ENCODE measurements at regions not wholly inside any gene's neighbourhood (a gene's known extent, or its start where the extent isn't known, plus 50 kb on each side); places are given as distances from the start of the nearest gene placed in this dataset.
A peak's percentile ranks its signal among the peaks of the same experiment; 100 is the strongest.
"Not testable (repeated sequence)": the region's sequence is repeated elsewhere in the genome, so short reads cannot be mapped to it uniquely, and the experiment has no call there.

DNA sequence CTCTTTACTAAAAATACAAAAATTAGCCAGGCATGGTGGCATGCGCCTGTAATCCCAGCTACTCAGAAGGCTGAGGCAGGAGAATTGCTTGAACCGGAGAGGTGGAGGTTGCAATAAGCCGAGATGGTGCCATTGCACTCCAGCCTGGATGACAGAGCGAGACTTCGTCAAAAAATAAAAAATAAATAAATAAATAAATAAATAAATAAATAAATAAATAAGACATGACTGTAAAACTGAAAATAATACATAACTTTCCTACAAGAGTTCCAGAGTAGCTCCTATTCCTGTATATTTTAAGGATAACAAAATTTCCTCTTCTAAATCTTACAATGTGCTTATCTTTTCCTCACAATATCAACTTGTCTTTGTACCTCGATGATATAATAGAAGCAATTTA is 549.4 kb downstream of the TRAM1L1 start:
- DNase-seq: not testable (repeated sequence)

DNA sequence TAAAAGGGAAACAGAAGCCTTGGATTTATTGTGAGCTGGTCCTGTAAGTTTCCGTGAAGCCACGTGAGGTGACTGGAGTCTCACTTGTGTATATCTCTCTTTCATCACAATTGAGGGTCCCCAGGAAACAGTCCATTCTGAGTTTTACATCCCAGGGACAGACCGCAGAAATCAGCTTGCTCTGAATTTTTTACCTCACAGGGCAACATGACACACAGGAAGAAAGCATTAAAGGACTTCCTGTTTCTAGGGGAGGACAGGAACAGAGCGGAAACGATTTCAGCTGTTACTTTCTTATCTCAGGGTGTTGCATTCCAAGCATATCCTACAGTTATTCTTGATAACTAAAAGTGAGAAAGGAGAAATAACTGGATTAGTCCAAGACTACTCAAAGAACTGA is 553.5 kb downstream of the TRAM1L1 start:
- DNase-seq: peak; percentile 61

DNA sequence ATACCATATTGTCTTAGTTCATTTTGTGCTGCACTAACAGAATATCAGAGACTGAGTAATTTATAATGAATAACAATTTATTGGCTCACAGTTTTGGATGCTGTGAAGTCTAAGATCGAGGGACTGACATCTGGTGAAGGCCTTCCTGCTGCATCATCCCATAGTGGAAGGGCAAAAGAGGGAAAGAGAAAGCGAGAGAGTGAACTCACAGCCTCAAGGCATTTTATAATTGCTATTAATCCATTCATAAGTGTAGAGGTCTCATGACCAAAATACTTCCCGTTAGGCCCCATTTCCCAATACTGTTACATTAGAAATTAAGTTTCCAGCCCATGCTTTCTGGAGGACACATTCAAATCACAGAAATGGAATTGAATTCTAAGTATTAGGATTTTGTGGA is 554.4 kb downstream of the TRAM1L1 start:
- no peak for DNase-seq

DNA sequence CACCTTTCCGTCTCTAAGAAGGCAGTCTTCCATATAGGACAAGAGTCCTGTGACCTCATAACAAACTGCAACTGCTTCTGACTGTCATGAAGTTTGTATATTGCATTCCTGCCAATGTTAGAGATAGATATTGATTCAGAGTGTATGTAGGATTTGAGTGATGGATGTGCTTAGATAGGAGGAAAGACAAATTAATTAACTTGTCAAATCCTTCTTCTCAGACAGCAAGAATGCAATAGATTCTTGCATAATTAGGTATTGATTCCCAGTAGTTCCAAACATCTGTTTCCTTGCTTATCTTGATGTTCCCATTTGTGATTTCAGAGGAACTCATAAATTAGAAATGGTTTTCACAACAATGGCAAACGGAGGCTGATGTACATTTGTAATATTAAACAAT is 555.3 kb downstream of the TRAM1L1 start:
- DNase-seq: no peak

DNA sequence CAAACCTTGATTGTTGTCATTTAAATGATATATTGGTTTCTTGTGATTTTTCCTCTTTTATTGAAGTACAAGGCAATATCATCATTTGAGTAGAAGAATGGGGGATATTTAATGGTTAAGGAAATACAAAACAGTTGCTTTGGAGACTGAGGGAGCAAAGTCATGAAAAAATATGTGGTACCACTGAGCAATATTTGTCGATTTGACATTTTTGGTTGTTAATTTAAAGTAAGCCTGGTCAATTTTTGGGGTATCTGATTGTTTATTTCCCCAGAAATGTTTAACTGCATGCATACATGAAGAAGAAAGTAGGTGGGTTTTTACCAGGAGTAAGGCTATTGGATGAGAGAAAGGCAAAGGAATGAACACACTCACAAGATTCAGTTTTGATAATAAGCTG is 556.2 kb downstream of the TRAM1L1 start:
- no peak for DNase-seq

DNA sequence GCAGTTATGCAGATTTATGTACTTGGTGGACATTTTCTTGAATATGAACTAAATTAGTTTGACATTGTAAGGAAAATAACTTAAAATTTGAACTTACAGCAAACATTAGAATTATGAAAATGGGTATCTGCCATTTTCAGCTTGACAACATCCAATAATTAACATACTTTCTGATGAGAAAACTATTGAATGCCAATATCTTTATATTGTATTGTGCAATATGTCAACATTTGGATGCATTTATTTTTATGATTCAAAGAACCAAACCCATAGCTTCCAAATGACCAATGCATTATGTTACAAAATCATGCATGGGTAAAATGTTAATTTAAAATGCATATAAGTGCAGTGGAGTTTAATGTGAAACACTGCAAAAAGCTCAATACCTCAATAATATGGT is 562.5 kb downstream of the TRAM1L1 start:
- DNase-seq: no peak

DNA sequence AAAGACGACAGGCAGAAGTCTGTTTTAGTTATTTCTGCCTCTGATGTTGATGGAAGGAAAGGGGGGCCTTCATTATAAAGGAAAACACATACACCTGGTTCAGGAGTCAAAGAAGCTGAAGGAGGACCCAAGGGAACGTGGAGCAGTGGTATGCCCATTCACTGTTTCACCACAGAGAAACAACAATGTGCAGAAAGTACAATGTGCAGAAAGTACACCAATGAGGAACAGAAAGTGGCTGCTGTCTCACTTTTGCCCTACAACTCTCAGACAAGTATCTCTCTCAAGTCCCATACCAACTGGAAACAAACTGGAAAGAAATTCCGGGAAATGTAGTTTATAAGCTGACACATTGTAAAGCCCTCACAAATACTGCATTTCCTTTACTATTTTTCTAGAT is 564.5 kb downstream of the TRAM1L1 start:
- no peak for DNase-seq

DNA sequence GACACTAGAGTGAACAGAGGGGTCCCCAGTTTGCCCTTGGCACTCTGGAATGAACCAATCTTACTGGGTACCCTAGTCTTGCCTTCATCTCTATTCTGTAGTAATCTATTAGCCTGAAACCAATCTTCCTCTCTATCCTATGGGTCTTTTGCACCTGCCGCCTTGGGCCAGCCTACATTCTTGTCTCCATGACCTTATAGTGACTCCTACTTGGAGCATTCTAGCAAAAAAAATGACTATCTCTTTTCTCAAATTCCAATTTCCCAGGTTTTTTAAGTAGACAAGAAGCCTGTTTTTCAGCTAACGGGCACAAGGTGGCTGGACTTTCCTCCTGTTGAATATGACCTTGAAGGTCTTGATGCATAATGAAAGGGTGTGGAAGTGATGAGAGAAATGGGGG is 568.7 kb downstream of the TRAM1L1 start:
- no peak for DNase-seq

DNA sequence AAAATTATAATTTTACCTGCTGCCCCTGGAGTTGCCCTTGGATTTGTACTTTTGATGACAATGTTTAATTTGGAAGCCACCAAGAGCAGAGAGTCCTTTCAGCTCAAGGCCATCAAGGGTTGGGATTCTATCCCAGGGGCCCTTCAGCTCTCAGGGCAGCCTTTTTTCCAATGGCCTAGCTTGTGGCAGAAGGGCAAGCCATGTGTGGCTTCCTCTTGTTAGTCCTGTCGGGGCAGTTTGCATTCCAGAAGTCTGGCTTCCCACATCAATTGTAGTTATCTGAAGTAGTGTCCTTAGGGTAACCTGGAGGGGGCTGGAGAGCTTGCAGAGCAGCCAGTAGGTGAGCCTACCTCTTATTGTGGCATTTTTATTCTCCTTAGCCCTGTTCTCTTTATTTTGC is 569.4 kb downstream of the TRAM1L1 start:
- DNase-seq: no peak

DNA sequence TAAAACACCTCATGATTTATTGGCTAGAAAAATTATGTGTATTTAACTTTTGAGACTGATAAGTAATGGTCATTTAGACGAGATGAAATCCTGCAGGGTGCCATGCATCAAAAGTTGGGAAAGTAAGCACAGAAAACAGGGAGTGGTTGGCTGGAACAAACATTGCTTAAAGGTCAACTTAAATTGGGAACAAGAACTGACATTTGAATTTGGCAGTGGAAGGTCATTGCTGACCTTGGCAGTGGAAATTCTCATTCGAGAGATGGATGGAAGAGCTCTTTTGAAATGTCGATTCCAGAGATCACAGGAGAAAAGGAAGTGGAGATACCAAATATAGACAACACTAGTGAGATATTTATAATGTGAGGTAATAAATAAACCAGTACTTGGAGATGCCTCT is 572.8 kb downstream of the TRAM1L1 start:
- no peak for DNase-seq

DNA sequence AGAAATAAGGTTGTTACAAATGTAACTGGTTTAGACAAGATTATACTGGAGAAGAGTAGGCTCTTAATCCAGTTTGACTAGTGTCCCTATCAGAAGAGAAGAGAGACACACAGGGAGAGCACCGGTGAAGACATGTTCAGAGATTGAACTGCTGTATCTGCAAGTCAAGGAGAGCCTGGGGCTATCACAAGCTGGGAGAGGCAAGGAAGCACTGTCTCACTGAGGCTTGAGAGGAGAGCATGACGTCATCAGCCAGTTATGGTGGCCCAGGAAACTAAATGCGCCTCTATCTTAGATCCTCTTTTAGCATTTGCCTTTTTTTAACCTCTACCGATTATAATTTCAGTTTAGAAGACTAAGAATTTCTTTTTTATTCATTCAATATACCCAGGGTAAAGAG is 583.4 kb downstream of the TRAM1L1 start:
- DNase-seq: no peak

DNA sequence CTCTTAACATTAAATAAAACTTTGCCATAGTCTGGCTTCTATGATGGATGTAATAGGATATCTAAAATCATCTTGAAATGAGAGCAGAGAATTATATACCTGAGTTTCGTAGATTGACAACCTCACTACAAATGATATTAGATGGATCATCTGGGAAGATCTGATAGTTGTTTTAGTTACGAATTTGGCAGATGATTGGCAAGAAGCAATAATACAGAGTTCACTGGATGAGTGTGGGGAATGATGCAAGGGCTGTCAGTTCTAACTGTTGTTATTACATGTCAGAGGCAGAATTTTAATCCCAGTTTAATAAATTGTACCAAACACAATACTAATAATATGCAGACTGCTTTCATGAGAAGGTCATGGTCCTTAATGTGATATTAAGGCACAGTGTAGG is 585.2 kb downstream of the TRAM1L1 start:
- no peak for DNase-seq

DNA sequence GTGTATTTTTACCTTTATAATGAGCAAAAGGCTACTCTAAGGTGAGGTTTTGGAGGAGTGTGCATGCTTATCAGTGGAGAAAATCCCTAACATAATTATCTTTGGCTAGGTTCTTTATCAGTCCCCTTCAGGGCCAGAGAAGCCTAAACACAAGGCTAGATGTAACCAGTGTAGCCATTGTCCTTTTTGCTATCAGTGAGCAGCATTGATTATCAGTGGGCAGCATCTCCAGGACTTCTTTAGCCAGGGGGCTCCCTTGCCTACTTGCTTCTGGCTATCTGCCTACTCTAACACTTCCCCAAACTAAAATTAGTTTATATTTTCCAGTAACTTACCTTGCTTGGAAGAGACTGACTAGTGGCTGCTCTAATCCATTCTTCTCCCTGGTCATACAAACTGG is 595.6 kb downstream of the TRAM1L1 start:
- no peak for DNase-seq

DNA sequence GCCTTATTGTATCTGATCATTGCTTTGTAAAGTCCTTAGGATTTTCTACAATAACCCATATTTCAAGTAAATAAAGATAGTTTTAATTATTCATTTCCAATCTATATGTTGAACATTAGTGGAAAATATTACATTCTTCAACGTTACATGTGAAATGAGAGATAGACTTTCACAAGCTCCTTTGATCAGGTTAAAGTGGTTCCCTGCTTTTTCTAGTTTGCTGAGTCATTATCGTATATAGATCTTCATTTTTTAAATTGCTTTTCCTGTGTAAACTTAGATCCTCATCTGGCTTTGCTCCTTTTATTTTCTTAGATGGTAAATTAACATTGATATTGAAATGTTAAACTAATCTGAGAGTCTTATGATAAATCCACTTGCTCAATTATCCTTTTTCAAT is 599.0 kb downstream of the TRAM1L1 start:
- no peak for DNase-seq

DNA sequence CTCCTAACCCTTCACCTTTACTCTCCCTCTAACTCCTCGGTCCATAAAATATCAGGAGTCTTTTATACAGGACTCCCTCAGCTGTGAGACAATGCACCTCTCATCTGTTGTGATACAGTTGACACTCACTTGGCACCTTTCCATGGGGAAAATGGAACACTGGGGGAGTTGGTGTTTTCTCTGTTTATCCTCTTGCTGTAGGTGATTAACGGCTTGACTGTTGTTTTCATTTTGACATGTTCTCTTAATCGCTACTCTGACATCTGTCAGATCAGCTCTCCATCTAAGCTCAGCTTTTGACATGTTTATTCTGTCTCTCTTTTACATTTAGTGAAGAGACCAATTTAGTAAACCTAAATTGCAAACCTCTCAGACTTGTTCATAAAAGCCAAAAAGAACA is 604.8 kb downstream of the TRAM1L1 start:
- DNase-seq: no peak

DNA sequence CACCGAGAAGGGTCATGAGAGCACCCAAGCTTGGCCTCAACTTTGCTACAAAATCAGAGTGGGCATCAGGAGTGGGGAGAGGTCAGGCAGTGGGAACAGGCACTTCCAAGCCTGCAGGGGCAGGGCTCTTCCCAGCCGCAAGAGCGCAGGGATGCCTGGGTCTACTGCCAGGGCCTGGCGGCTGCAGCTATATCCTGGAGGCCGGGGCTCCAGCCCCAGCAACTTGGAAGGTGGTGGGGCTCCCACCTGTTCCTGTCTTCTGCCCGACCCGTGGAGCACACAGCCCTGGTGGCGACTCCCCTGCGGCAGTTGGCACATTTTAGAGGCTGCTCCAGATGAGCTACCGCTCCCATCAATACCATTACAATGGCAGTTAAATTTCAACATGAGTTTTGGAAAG is 607.0 kb downstream of the TRAM1L1 start:
- no peak for DNase-seq

DNA sequence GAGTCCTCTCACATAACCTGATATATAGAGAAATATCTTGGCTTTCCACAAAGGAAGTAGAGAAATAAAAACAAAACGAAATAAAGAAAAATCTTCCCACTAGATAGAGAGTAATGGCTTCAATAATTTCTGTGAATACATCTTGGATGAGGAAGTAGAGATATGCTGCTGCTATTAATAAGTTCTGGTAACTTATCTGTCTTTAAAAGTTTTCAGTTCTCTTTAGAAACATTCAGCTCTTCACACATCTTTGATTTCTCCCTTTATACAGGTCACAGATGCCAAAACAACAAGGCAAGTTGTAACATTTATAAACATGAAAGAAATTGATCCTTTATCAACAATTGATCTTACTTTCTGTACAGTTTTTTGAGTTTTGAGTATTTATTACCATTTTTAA is 615.8 kb downstream of the TRAM1L1 start:
- DNase-seq: no peak

DNA sequence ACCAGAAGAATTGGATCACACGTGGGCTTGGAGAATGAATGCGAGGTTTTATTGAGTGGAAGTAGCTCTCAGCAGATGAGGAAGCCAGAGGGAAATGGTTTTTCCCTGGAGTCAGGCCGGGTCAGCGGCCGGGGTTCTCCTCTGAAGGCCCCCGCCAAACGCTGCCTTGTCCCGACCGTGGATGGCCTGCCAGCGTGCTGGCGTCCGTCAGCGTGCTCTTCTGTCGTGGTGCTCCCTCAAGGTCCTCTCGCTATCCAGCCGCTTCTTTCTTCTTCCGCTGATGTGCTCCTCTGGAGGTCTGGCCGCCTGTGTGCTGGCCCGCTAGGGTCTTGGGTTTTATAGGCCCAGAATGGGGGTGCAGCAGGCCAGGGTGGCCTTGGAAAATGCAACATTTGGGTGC is 632.2 kb downstream of the TRAM1L1 start:
- no peak for DNase-seq

DNA sequence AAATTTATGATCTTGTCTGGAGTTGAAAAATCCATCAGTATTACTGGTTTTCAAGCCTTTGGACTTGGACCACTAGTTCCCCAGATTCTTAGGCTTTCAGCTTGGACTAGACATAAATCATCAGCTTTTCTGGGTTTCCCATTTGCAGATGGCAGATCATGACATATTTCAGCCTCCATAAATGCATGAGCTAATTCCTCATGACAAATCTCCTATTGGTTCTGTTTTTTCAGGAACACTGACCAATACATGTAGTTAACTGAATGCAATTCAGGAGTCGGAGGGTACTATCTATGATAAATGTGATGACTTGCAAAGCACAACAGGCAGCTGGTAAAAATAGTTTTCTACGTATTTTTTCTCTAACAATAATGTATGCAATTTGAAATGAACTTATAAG is 635.6 kb downstream of the TRAM1L1 start:
- DNase-seq: no peak

DNA sequence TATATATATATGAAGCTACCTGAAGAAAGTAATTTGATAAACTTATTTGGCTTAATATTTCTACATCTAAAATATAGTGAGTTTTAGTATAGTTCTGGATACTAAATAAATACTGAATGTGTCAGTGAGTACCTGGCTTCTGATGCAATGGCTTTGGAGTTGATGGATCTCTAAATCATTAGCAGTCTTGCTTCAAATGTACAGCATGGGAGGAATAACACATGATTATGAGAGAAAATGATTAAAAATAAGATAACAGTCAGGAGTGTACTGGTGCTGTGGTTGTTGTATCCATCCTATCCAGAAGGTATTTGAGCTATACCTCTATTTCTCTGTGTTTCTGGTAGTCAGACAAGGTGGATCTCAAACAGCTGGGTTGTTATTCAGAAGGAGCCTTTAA is 641.3 kb downstream of the TRAM1L1 start:
- no peak for DNase-seq

DNA sequence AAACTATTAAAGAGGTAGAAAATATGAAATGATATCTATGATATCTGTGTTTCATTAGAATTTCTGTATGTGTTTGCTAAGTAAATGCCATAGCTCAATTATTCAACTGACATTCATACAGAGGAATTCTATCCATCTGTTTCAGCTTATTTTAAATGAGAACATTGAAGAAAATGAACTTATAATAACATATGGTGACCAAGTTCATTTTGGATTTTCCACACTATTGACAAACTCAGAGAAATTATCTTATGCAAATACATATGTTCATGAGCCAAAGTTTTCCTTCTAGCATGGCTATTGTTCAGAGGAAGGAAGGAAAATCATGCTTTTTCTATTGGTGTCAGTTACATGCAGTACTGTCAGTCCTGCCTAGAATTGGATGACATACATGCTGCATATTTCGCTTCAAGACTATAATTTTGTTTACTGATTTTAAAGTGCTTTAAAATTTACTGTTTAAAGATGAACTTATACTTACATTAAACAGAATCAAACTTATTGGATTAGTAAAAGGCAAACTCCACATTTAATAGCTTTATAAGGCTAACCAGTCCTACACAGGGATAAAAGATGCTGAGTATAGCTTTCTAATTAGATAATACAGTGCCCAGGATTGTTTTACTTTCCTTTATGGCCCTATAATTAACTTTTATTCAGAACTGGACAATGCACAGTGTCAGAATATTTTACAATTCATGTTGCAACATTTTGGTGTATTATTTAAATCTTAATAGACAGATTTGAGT is 646.2 kb downstream of the TRAM1L1 start:
- no peak for DNase-seq

DNA sequence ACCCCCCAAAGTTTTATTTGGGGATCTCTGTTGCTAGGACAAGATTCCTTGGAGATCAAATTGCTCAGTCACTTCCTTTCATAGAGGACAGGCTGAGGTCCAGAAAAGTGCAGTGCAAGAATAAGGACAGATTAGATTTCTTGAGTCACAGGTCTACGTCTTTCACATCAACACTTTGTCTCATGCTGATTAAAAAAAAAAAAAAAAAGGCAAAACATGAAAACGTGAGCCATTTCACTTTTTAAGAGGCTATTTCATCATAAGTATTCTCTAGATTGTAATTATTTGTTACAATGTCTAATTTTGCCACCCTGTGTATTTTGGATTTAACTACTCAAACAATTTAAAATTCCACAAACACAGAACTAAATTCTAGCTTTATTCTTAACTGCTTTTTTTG is 647.0 kb downstream of the TRAM1L1 start:
- DNase-seq: no peak

DNA sequence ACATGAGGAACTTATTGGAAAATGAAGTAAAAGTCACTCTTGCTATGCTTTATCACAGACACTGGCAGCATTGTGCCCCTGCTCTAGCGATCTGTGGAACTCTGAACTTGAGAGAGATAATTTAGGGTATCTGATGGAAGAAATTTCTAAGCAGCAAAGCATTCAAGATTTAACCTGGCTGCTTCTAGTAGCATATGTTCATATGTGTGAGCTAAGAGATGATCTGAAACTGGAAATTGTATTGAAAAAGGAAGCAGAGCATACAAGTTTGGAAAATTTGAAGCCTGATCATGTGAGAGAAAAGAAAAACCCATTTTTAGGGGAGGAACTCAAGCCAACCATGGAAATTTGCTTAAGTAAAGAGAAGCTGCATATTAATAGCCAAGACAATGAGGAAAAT is 657.7 kb downstream of the TRAM1L1 start:
- DNase-seq: no peak

DNA sequence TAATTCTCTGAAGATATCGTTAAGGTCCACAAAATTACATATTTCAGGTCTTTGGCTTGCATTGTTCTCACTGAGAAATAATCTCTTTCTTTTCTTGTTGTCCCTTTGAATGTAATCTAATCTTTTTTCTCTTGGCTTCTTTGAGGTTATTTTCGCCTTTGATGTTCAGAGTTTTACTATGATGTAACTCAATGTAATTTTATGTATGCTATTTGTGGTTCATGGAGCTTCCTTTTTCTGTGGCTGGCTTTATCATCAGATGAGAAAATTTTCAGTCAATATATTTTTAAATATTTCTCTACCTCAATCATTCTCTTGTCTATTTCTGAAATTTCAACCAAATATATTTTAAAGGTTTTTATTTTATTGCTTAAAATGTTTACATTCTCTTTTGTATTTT is 672.2 kb downstream of the TRAM1L1 start:
- no peak for DNase-seq

DNA sequence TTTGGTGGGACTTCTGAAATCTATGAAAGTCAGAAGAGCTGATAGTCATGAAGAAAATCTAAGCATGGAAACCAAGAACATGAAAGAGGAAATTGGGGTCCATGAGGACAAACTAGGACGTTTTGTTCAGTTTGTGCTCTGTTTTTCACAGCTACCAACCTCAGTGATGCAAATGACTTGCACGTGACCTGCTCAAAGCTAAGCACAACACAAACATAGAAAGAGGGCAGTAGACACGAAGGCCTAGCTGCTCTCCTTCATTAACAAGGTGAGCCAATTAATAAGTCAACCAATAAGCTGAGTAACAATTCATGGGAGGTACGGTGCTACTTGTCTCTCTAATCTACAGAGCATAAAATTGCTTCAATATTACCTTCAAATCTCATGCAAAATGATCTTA is 684.1 kb downstream of the TRAM1L1 start:
- DNase-seq: no peak

DNA sequence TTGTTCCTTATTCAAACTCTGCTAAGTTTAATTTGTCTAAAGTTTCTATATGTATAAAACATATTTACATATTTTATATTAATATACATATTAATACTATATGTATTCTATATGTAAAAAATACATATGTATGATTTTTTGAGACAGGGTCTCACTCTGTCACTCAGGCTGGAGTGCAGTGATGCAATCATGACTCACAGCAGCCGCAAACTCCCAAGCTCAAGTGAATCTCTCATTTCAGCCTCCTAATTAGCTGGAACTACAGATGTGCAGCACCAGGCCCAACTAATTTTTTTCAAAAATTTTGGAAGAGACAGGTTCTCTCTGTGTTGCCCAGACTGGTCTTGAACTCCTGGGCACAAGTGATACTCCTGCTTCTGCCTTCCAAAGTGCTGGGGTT is 684.9 kb downstream of the TRAM1L1 start:
- no peak for DNase-seq

All from hematopoietic multipotent progenitor cell treated with erythropoietin and hydrocortisone succinate and interleukin-3 and kit ligand, for 6 days (in vitro differentiated cells).